HEK293T (cell line): ENCODE measurements at regions not wholly inside any gene's neighbourhood (a gene's known extent, or its start where the extent isn't known, plus 50 kb on each side); places are given as distances from the start of the nearest gene placed in this dataset.
"Not testable (repeated sequence)": the region's sequence is repeated elsewhere in the genome, so short reads cannot be mapped to it uniquely, and the experiment has no call there.

Experiments used
- CTCF ChIA-PET: fragments of 350-600 bp; formaldehyde crosslinking; extraction: SDS; loops from one replicate; lab custom pipeline; 2021; ENCODE audit warnings: antibody characterized with exemption, inconsistent platforms; lab: Yijun Ruan, JAX
- POLR2A ChIA-PET: fragments of 350-600 bp; formaldehyde crosslinking; extraction: SDS; loops from one replicate; lab custom pipeline; 2020; ENCODE audit warnings: antibody characterized with exemption, inconsistent platforms; lab: Yijun Ruan, JAX
- DNase-seq: peaks from one replicate; pipeline ENCODE4 v3.0.0; 2012; ENCODE audit warnings: mixed read lengths; ENCODE audit errors: extremely low spot score
- ARNT ChIP-seq: fragments of 450-650 bp; IDR thresholded peaks from 2 replicates; pipeline ENCODE4 v1.6.1; 2017; ENCODE audit warnings: mild to moderate bottlenecking
- BHLHE40 ChIP-seq: fragments of 450-650 bp; IDR thresholded peaks from 2 replicates; pipeline ENCODE4 v1.6.1; 2016; ENCODE audit warnings: mild to moderate bottlenecking, moderate library complexity, borderline replicate concordance
- CTBP1 ChIP-seq: fragments of 450-650 bp; IDR thresholded peaks from 2 replicates; pipeline ENCODE4 v1.6.1; 2016; ENCODE audit warnings: borderline replicate concordance
- ELF4 ChIP-seq: fragments of 450-650 bp; IDR thresholded peaks from 2 replicates; pipeline ENCODE4 v1.6.1; 2017; ENCODE audit warnings: antibody characterized with exemption
- FOXA1 ChIP-seq: fragments of 450-650 bp; IDR thresholded peaks from 2 replicates; pipeline ENCODE4 v1.6.1; 2016; ENCODE audit warnings: mild to moderate bottlenecking
- FOXK2 ChIP-seq: fragments of 450-650 bp; IDR thresholded peaks from 2 replicates; pipeline ENCODE4 v1.6.1; 2016; ENCODE audit warnings: mild to moderate bottlenecking
- FOXM1 ChIP-seq: fragments of 450-650 bp; IDR thresholded peaks from 2 replicates; pipeline ENCODE4 v1.6.1; 2017; ENCODE audit warnings: mild to moderate bottlenecking, borderline replicate concordance
- HDGF ChIP-seq: fragments of 450-650 bp; IDR thresholded peaks from 2 replicates; pipeline ENCODE4 v1.6.1; 2017; ENCODE audit warnings: antibody characterized with exemption, borderline replicate concordance
- L3MBTL2 ChIP-seq: fragments of 450-650 bp; conservative IDR thresholded peaks from 2 replicates; pipeline ENCODE4 v1.6.1; 2016; ENCODE audit warnings: mild to moderate bottlenecking
- LEF1 ChIP-seq: fragments of 450-650 bp; IDR thresholded peaks from 2 replicates; pipeline ENCODE4 v1.6.1; 2017; ENCODE audit warnings: mild to moderate bottlenecking, borderline replicate concordance
- NFRKB ChIP-seq: fragments of 450-650 bp; IDR thresholded peaks from 2 replicates; pipeline ENCODE4 v1.6.1; 2016; ENCODE audit warnings: mild to moderate bottlenecking, moderate library complexity
- SP1 ChIP-seq: fragments of 450-650 bp; IDR thresholded peaks from 2 replicates; pipeline ENCODE4 v1.6.1; 2017
- SUZ12 ChIP-seq: fragments of 450-650 bp; IDR thresholded peaks from 2 replicates; pipeline ENCODE4 v1.6.1; 2016; ENCODE audit warnings: mild to moderate bottlenecking
- TARDBP ChIP-seq: fragments of 450-650 bp; IDR thresholded peaks from 2 replicates; pipeline ENCODE4 v1.6.1; 2016
- ZNF384 ChIP-seq: fragments of 450-650 bp; IDR thresholded peaks from 2 replicates; pipeline ENCODE4 v1.6.1; 2016
- TF ChIP-seq, protein P1 (sequence below): fragments of 450-650 bp; IDR thresholded peaks from 2 replicates; pipeline ENCODE4 v1.6.1; 2016

DNA sequence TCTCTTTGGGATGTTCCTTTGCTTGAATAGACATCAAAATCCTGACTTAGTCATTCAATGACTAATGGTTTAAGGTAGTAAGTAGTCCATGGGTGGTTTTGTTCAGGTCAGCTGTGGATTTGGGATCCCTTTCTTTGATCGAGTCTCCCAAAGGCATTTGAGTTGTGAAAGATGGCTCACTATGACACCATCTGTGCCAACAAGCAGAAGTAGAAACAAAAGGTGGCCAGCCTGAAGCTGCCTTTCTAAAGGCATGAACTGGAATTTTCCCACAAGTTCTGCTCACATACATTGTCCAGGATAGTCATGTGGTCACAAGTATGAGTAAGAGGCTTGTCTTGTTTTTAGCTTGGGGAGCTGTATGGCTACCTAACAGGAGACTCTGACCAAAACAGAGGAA, 129.9 kb downstream of the CCNG2 start:
- ChIA-PET POLR2A (no interaction called here), CTCF (no interaction called here)
- TF ChIP-seq NFRKB (no peak), HDGF (no peak), L3MBTL2 (no peak), SP1 (no peak), ELF4 (no peak), TARDBP (no peak)
- TF ChIP-seq, protein P1, sequence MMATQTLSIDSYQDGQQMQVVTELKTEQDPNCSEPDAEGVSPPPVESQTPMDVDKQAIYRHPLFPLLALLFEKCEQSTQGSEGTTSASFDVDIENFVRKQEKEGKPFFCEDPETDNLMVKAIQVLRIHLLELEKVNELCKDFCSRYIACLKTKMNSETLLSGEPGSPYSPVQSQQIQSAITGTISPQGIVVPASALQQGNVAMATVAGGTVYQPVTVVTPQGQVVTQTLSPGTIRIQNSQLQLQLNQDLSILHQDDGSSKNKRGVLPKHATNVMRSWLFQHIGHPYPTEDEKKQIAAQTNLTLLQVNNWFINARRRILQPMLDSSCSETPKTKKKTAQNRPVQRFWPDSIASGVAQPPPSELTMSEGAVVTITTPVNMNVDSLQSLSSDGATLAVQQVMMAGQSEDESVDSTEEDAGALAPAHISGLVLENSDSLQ = no peak
- DNase-seq = no peak

GRCh38 chr4:77293426-77293825, 136.4 kb downstream of the CCNG2 start:
- no peak for TF ChIP-seq ELF4
- ChIA-PET CTCF (no interaction called here), POLR2A (no interaction called here)
- no peak for DNase-seq

GRCh38 chr4:77300996-77301395, 144.0 kb downstream of the CCNG2 start:
- POLR2A ChIA-PET, CTCF ChIA-PET, DNase-seq: not testable (repeated sequence)

GRCh38 chr4:77305766-77306165, 148.8 kb downstream of the CCNG2 start:
- CTCF ChIA-PET = no interaction called here
- DNase-seq = no peak
- TF ChIP-seq ZNF384 (no peak), L3MBTL2 (no peak), FOXK2 (no peak), BHLHE40 (no peak), ARNT (no peak), NFRKB (no peak), SUZ12 (no peak), CTBP1 (no peak), TARDBP (no peak), LEF1 (no peak), HDGF (no peak), FOXA1 (no peak), FOXM1 (no peak), ELF4 (no peak), SP1 (no peak)
- TF ChIP-seq, protein P1 = no peak
- POLR2A ChIA-PET = no interaction called here

- CTCF ChIA-PET = interaction anchor here (0.5 kb wide), 1 partner anchor 84 kb away, joined by 3 read pairs; no protein-coding TSS in a partner anchor
- TF ChIP-seq CTBP1 (no peak), FOXM1 (no peak), TARDBP (no peak), NFRKB (no peak), BHLHE40 (no peak), HDGF (no peak), FOXA1 (no peak), ZNF384 (no peak), L3MBTL2 (no peak), SUZ12 (no peak), LEF1 (no peak), ELF4 (no peak), FOXK2 (no peak), SP1 (no peak), ARNT (no peak)
- TF ChIP-seq, protein P1 = no peak
- POLR2A ChIA-PET = no interaction called here
- no peak for DNase-seq
Measured at GRCh38 chr4:77306496-77306895, 149.5 kb downstream of the CCNG2 start.

- TF ChIP-seq, protein P1 = no peak
- TF ChIP-seq ELF4 = no peak
- no peak for TF ChIP-seq ARNT
- TF ChIP-seq TARDBP = no peak
- TF ChIP-seq CTBP1 = no peak
- no peak for TF ChIP-seq SP1
- TF ChIP-seq BHLHE40 = no peak
- no peak for TF ChIP-seq L3MBTL2
- TF ChIP-seq ZNF384 = no peak
- no peak for TF ChIP-seq FOXA1
- no peak for TF ChIP-seq HDGF
- TF ChIP-seq FOXK2 = no peak
- TF ChIP-seq LEF1 = no peak
- TF ChIP-seq FOXM1 = no peak
- ChIA-PET CTCF (interaction anchor here (0.6 to 2.3 kb wide), 10 partner anchors 14 to 227 kb away, joined by 3 to 12 read pairs (median 3); no protein-coding TSS in a partner anchor), POLR2A (no interaction called here)
- peak; percentile 53 for DNase-seq
Measured at GRCh38 chr4:77308843-77309242, 151.8 kb downstream of the CCNG2 start.

DNA sequence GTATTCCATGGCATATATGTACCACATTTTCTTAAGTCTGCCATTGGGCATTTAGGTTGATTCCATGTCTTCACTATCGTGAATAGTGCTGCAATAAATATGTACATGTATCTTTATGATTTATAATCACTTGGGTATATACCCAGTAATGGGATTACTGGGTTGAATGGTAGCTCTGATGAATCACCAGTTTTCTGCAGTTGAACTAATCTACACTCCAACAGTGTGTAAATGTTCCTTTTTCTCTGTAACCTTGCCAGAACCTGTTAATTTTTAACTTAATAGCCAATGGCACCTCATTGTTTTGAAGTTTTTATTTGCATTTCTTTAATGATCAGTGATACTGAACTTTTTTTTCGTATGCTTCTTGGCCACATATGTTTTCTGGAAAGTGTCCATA, 152.5 kb downstream of the CCNG2 start:
- ChIA-PET POLR2A (no interaction called here), CTCF (interaction anchor here (2.3 kb wide), 1 partner anchor 69 kb away, joined by 12 read pairs; no protein-coding TSS in a partner anchor)
- no peak for TF ChIP-seq ELF4
- no peak for TF ChIP-seq L3MBTL2
- no peak for TF ChIP-seq HDGF
- TF ChIP-seq, protein P1 = no peak
- no peak for TF ChIP-seq FOXA1
- no peak for TF ChIP-seq SUZ12
- no peak for DNase-seq
